ENCODE measurements at regions not wholly inside any gene's neighbourhood (a gene's known extent, or its start where the extent isn't known, plus 50 kb on each side); places are given as distances from the start of the nearest gene placed in this dataset.

GRCh38 chr13:71964491-71965100 is 97.6 kb upstream of the DACH1 start:
- no peak for TF ChIP-seq MAX (IDR thresholded peaks at IDR 0.05)
- no peak for TF ChIP-seq CTCF (CRISPR knock-in tag; IDR thresholded peaks at IDR 0.05)
- TF ChIP-seq E2F2 (CRISPR knock-in tag; IDR thresholded peaks at IDR 0.05; ENCODE audit: borderline replicate concordance), result no peak
- TF ChIP-seq MYC (CRISPR knock-in tag; IDR thresholded peaks at IDR 0.05; ENCODE audit: borderline replicate concordance), result no peak
- no peak for TF ChIP-seq ZBTB8A (CRISPR knock-in tag; IDR thresholded peaks at IDR 0.05; ENCODE audit: borderline replicate concordance, low read depth)
- TF ChIP-seq ZNF12 (CRISPR knock-in tag; IDR thresholded peaks at IDR 0.05), result no peak
- TF ChIP-seq ZNF318 (CRISPR knock-in tag; IDR thresholded peaks at IDR 0.05), result no peak
- no peak for TF ChIP-seq FIP1L1 (IDR thresholded peaks at IDR 0.05; ENCODE audit: borderline replicate concordance, insufficient read depth, low read depth, low read length)
- TF ChIP-seq IRF1 (CRISPR knock-in tag; IDR thresholded peaks at IDR 0.05; ENCODE audit: low read depth), result no peak
